ENCODE measurements at regions not wholly inside any gene's neighbourhood (a gene's known extent, or its start where the extent isn't known, plus 50 kb on each side); places are given as distances from the start of the nearest gene placed in this dataset.
"Not testable (repeated sequence)": the region's sequence is repeated elsewhere in the genome, so short reads cannot be mapped to it uniquely, and the experiment has no call there.

DNA sequence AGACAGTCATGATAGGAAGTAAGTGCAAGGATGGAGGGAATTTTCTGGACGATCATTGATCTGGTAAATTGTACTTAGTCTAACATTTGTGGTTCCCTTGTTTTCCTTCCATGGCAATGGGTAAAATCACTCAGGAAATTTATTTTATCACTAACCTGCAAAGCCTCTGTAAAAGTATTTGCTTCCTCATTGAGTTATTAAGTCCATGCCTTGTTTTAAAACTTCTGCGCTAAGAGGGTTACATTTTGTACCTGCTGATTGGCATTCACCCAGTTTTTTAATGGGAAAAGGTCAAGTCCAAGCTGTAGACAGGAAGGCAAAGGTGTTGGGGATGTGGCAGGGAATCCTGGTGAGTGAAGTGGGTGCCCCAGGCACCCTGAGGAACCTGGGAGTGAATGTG lies 146.2 kb upstream of the NR2F2 start:
- no peak for FAIRE-seq
- no peak for DNase-seq (ENCODE audit: insufficient read length, low spot score)

DNA sequence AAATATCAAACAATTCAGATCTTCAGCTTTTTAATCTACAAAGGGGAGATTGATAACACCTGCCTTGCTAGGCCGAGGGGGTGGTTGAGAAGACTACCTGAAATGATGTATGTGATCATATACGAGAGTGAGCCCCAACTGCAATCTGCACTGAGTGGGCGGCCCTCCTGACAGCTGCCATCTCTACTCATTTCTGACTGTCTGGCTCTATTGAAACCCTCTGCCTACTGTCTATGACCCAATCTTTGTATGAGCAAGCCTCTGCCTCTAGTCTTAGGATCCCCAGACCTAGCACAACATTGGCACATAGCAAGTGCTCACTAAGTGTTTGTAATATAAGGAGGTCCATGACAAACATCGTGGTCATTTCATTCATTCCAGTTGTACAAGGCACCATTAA lies 144.4 kb upstream of the NR2F2 start:
- DNase-seq (ENCODE audit: insufficient read length, low spot score) = no peak
- no peak for FAIRE-seq

DNA sequence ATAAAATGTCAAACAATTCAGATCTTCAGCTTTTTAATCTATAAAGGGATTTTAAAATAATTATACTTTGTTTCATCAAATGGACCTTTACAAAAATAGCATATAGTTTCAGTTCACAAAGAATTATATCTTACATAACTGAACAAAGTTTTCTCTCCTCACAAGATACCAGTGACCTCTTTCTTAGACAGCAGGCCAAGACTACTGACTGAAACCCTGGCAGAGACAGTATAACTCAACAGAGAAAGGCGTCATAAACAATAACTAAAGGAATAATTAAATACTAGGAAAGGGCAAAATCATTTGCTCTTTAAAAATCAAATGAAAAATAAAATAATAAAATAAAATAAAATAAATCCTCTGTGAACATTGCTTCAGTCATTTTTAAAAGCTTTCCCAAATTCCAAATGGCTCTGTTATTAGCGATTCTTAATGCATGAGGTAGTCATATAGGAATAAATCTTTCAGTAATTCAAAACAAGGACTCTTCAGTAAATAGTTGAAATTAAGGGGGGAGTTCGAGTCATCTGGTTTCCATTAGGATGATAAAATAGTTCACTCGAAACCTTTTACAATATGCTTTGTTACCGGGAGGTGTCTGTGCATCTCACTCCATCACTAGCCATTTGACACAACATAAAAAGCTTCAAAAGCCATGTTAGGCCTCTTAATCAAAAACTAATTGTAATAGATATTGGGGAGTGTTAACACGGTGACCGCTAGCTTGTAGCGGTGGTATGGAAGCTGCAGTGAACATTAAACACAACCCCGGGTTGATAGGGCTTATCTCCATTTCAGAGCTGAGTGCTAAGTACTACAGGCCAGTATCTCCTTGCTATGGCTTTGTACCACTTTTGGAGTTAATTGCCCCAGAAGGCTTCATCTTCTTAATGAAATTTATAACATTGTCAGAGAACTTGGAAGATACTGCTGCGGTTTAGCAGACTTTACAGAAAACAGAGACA lies 142.9 kb upstream of the NR2F2 start:
- no peak for DNase-seq (ENCODE audit: insufficient read length, low spot score)
- FAIRE-seq = no peak

DNA sequence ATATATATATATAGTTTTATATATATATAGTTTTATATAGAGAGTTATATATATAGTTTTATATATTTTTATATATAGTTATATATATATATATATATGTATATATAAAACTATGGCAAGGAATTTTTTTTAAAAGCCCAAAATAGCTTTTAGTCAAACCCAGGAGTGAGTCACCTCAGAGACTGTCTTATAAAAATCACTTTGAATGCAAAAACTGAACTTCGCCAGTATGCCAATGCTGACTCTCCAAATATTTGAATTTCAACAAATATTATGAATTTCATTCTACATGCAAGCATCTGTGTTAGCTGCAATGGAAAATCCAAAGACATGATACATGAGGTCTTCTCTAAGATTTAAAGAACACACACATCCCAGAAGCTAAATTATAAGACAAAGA lies 132.8 kb upstream of the NR2F2 start:
- FAIRE-seq (no peak), DNase-seq (ENCODE audit: insufficient read length, low spot score) (no peak)

DNA sequence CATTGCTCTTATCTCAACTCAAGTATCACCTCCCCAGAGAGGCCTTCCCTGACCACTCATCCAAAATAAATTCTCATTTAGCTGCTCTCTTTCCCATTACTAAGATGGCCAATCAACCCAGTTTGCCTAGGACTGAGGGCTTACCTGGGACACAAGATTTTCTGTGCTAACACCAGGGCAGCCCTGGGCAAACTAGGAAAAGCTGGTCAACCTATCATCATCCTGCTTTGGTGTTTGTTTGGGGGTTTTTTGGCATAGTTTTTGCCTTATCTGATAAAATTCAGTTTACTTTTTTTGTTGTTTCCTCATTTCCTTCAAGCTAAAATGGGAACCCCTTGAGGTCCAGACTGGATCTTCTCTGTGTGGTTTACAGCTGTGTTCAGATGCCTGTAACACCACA lies 131.4 kb upstream of the NR2F2 start:
- no peak for DNase-seq (ENCODE audit: insufficient read length, low spot score)
- no peak for FAIRE-seq

DNA sequence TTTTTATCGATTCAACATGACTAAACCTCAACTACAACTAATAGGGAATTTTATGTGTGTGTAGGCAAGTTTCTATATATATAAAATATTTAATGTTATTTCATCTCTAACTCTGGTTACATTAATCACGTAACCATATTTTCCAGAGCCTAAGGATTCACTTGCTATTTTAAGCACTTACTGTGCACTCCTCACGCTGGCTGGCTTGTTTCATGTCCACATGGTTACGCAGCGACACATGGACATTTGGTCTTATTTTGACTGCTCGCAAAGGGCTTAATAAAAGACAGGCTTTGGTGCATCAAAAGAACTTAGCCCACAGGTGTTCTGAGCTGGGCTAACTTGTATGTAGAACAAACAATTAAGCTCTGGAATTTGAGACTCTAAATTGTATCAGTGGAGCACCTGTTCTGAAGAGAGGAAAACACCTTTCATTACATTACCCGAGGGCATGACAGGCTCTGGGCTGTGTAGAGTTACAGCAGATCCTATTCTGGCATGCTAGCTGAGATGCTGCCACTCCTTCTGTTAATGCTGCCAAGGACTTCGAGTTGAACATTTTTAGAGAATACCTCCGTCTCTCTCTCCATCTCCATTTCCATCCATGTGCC lies 130.0 kb upstream of the NR2F2 start:
- no peak for DNase-seq (ENCODE audit: insufficient read length, low spot score)
- FAIRE-seq = no peak

DNA sequence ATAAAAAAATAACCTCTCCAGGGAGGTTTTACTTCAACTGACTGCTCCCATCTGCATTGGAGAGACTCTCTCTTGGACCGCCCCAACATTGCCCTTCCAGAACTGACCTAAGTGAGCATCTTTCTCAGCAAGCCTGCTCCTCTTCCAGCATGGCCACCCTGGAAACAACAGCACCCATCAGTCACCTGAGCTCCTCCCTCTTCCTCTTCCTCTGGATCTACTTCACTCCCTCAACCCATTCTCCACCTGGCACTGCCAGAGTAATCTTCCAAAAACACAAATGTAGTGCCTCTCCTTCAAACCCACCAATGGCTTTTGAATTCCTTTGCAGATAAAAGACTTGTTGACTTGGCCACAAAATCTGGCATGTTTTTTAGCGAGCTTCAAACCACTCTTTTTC lies 128.8 kb upstream of the NR2F2 start:
- no peak for FAIRE-seq
- DNase-seq (ENCODE audit: insufficient read length, low spot score) = no peak

DNA sequence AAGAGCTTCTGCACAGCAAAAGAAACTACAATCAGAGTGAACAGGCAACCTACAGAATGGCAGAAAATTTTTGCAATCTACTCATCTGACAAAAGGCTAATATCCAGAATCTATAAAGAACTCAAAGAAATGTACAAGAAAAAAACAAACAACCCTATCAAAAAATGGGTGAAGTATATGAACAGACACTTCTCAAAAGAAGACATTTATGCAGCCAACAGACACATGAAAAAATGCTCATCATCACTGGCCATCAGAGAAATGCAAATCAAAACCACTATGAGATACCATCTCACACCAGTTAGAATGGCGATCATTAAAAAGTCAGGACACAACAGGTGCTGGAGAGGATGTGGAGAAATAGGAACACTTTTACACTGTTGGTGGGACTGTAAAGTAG lies 124.9 kb upstream of the NR2F2 start:
- not testable (repeated sequence) for FAIRE-seq; DNase-seq (ENCODE audit: insufficient read length, low spot score)

DNA sequence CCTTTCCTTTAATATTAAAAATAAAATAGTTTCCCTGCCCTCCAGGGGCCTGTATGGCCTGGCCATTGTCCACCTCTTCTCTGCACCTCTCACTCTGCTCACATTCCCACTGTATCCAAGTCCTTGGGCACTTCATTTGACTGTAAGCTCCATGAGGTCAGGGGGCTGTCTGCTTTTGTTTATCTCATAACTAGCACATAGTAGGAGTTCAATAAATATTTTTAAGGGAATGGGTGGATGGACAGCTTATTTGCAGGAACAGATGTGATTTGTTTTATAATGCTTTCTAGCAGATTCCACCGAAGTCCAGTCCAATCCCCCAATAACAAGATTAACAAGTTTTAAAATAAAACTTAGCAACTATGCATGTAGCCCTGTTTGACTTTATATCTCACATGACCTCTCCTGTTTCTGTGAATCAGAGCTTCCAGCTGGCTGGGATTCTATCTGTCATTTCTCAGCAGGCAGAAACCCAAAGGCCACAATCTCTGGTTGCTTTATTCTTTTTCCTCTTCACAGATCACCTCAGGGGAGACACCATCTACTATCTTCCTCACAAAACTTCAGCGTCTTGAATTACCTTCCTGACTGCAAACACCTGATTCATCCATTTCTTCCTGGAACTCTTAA lies 123.0 kb upstream of the NR2F2 start:
- no peak for FAIRE-seq

DNA sequence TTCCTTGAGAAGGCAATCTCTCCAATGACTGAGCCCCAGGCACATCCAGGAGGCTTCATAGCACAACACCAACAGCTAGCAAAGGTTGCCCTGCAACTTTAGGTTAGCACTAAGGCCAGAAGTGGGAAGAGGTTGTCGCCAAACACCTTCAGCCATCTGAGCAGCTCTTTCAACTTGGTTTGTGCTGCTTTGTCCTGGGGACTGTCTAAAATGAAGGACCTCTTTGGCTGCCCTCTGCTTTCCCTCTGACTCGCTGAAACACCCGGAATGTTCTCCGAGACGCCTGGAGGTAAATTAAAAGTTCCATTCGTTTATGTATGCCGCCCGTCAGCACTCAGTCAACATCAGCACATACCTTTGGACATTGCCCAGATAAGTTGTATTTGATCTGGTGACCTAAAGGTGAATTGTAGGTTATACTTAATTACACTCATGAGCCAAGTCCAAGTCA lies 121.2 kb upstream of the NR2F2 start:
- DNase-seq (ENCODE audit: insufficient read length, low spot score) = no peak
- no peak for FAIRE-seq

More for the DNA sequence above, 123.0 kb upstream of the NR2F2 start:
- no peak for DNase-seq (ENCODE audit: insufficient read length, low spot score)

DNA sequence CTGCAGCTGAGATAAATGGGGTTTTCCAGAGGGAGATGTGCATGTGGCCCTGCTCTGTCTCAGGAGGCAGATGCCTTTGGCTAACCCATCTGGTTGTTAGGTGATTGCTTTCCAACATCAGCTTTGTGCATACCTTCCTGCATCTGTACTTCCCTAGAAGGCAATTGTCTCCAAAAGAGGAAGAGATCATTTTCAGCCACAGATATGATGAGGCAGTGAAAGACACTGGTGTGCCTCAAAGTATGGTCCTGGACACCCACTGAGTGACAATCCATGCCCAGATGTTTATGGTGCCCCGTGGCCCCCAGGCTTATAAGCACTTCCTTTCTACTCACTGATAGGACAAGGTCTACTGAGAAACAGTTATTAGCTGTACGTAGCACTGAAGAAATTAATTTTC lies 117.5 kb upstream of the NR2F2 start:
- DNase-seq (ENCODE audit: insufficient read length, low spot score) = no peak
- FAIRE-seq = no peak

DNA sequence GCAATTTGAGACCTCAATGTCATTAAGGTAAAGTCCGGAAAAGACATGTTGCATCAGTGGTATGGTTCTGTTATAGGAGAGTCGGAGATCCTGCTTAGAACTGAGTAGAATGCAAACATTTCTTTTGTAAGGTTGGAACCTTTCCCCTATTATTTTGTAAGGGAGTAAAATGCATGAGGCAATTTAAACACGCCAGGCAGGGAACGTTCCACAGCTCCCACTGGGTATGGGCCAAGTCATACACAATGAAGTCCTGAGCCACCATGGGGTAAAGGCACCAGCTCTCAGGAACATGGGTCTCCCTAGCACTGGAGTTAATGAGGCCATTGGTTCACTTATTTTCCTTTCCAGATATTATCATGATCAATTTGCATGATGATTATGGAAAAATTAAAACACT lies 116.6 kb upstream of the NR2F2 start:
- DNase-seq (ENCODE audit: insufficient read length, low spot score) (no peak), FAIRE-seq (no peak)

DNA sequence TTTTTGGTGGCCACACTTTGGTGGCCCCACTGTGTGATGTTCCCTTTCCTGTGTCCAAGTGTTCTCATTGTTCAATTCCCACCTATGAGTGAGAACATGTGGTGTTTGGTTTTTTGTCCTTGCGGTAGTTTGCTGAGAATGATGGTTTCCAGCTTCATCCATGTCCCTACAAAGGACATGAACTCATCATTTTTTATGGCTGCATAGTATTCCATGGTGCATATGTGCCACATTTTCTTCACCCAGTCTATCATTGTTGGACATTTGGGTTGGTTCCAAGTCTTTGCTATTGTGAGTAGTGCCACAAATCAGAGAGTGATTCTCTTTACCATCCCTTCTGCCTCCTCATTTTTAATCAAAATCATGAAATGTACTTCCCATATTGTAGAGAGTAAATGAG lies 114.0 kb upstream of the NR2F2 start:
- not testable (repeated sequence) for FAIRE-seq; DNase-seq (ENCODE audit: insufficient read length, low spot score)

DNA sequence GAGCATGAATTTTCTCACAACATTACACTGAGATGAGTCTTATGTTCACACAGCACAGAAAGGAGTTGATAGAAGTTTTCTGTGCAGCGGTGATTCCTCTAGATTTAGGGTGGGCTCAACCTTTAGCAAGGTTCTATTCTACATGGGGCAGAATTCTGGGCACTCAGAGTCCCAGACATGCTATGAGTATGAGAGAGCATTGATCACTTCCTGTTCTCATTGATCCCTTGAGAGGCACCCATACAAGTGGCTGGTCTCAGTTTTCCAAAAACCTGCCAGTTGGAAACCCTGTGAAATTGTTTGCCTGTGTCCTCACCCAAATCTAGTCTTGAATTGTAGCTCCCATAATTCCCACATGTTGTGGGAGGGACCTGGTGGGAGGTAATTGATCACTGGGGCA lies 112.5 kb upstream of the NR2F2 start:
- DNase-seq (ENCODE audit: insufficient read length, low spot score) (no peak), FAIRE-seq (no peak)

DNA sequence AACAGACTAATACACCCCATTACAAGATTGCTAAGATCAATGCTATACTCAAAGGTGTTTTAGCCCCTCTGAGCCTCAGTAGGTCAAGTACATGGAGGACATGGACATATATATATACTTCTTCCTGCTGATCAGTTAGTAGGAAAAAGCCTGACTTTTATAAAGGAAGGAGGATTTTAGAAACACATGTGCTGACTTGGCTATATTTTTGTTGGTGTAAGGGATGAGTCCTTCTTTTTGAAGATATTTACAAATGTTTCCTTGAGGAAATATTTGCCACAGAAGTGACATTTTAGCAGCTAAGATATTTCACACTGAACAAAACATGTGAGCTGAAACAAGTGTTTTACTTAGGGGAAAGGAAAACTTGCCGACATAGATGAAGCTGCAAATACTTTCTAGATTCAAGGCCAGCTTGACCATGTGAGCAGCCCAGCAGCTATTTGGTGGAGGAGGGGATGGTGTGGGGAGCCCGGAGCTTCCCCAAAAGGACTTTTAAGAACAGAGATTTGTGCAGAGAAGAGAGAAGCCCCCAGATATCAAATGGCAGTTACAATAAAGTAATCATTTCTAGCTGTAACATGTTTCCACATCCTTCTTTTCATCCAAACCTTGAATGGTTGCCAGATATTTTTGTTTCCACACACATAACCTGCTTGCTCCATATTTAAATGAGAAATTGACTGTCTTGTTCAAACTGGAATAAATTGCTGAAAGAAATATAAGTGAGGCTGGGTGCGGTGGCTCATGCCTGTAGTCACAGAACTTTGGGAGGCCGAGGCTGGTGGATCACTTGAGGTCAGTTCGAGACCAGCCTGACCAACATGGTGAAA lies 111.7 kb upstream of the NR2F2 start:
- FAIRE-seq (no peak), DNase-seq (ENCODE audit: insufficient read length, low spot score) (no peak)

DNA sequence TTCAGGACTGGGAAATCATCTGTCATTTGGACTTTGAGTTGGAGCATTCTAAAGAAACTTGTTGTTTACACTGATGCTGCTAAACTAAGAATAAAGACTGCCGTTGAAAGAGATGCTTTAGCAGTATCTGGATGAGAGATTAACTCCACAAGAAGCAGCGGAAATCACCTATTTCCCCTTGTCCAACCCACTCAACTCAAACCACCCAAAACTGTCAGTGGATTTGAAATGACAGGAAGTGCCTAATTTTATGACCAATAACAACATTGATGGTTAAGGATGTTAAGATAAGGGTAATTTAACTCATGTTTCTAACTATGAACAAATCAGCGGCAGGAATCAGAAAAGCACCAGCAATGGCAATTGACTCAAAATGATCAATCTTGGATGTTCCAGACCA lies 110.8 kb upstream of the NR2F2 start:
- DNase-seq (ENCODE audit: insufficient read length, low spot score) = no peak
- no peak for FAIRE-seq

DNA sequence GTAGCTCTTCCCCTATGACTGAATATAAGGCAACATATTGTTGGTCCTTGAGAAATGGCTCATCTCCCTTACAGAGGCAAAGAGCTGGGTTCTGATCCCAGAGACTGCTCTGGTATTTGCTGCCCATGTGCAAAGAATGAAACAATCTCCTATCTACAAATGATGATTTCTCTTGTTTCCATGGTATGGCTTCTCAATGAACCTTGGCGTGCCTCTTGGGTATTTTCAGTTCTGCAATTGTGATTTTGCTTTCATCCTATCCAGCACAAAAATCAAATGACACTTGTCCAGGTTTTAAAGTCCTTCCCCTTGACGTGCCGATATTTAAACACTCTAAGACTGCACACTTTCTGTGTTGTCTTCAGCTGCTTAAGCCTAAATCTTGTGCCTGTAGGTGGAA lies 109.8 kb upstream of the NR2F2 start:
- FAIRE-seq (no peak), DNase-seq (ENCODE audit: insufficient read length, low spot score) (no peak)

DNA sequence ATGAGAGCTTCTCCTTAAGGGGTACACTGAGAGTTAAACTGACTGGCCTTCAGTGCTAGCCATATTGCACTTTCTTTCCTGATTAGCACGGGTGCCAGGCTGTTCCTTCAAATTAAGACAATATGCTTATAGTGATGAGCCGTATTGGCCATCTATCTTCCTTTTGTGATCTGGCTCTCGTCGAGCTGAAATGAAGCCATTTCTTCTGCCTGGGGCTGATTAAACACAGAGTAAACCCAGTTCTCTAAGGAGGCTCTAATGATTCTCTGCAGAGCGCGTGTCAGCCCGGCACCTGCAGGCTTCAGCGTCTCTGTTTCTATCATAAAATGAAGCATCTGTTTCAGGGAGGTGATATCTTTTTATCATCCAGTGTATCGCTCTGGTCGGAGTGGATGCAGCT lies 107.5 kb upstream of the NR2F2 start:
- no peak for FAIRE-seq
- no peak for DNase-seq (ENCODE audit: insufficient read length, low spot score)

DNA sequence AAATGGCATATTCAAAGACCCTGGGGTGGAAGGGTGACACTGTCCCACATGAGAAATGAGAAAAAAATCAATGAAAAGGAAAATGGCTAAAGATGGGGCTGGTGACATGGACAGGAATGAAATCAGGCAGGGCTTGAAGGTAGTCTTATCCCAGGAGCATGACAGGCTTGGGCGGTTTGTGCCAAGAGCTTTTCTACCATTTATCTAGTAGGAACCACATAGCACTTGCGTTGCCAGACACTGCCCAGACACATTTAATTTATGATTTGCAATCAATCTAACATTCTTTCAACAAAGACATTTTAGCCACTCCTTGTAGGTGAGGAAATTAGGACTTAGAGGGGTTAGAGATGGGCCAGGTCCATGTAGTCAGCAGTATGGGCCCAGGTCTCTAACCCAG lies 106.6 kb upstream of the NR2F2 start:
- no peak for FAIRE-seq
- no peak for DNase-seq (ENCODE audit: insufficient read length, low spot score)

DNA sequence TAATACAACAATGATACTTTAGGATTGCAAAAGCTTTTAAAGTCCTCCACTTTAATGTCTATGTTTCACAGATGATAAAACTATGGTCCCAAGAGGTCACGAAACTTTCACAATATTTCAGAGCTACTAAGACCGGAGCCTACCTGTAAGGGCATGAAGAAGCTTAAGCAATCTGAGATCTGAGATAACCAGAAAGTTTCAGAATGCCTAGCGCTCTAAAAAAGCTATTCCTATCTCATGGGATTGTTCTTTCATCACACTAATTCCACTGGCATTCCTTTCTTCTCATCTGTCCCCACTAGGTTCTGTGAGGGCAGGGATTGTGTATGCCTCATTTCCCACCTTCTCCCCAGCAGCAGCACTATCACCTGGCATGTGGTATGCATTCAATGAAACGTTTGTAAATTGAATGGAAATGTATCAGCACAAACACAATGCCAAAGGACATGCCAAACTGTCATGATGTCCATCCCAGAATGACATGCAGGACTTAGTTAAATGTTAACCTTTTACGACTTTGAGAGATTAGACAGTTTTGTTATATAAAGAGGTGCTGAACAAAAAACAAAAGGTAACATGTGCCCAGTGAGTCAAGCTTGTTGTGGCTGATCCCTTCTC lies 104.7 kb upstream of the NR2F2 start:
- DNase-seq (ENCODE audit: insufficient read length, low spot score) (no peak), FAIRE-seq (no peak)
